ENCODE measurements at regions not wholly inside any gene's neighbourhood (a gene's known extent, or its start where the extent isn't known, plus 50 kb on each side); places are given as distances from the start of the nearest gene placed in this dataset.

- TF ChIP-seq, protein P1, sequence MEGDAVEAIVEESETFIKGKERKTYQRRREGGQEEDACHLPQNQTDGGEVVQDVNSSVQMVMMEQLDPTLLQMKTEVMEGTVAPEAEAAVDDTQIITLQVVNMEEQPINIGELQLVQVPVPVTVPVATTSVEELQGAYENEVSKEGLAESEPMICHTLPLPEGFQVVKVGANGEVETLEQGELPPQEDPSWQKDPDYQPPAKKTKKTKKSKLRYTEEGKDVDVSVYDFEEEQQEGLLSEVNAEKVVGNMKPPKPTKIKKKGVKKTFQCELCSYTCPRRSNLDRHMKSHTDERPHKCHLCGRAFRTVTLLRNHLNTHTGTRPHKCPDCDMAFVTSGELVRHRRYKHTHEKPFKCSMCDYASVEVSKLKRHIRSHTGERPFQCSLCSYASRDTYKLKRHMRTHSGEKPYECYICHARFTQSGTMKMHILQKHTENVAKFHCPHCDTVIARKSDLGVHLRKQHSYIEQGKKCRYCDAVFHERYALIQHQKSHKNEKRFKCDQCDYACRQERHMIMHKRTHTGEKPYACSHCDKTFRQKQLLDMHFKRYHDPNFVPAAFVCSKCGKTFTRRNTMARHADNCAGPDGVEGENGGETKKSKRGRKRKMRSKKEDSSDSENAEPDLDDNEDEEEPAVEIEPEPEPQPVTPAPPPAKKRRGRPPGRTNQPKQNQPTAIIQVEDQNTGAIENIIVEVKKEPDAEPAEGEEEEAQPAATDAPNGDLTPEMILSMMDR (IDR thresholded peaks at IDR 0.05), result no peak
- no peak for TF ChIP-seq EZH2 (IDR thresholded peaks at IDR 0.05; ENCODE audit: borderline replicate concordance, insufficient read depth, low read depth, low read length, poor library complexity, severe bottlenecking)
These were observed 846.2 kb downstream of the BRD1 start for GRCh38 chr22:48981371-48982061.
